GM12878 (cell line): ENCODE measurements at regions not wholly inside any gene's neighbourhood (a gene's known extent, or its start where the extent isn't known, plus 50 kb on each side); places are given as distances from the start of the nearest gene placed in this dataset.

ENCODE experiments used
- ATAC-seq: fragments of 200-7000 bp; cut with Tn5 transposase; 3 replicates; pipeline ENCODE4 v1.9.1; 2020; ENCODE audit warnings: mild to moderate bottlenecking, moderate library complexity
- BruUV-seq: library from RNA; stranded (reverse); fragments of 400-500 nt; replicated peaks from 2 replicates; lab custom pipeline; 2021; lab: Mats Ljungman, UMichigan
- CTCF ChIA-PET: fragments of 300-600 bp; sonication (Branson Sonifier 250); formaldehyde crosslinking; extraction: SDS; loops from one replicate; lab custom pipeline; 2021; ENCODE audit warnings: inconsistent platforms; lab: Yijun Ruan, JAX
- POLR2A ChIA-PET: fragments of 350-600 bp; formaldehyde crosslinking; extraction: SDS; loops from one replicate; lab custom pipeline; 2021; ENCODE audit warnings: inconsistent platforms; lab: Charles Lee
- RAD21 ChIA-PET: fragments of 300-600 bp; sonication (Branson Sonifier 250); formaldehyde crosslinking; loops from one replicate; lab custom pipeline; 2023; ENCODE audit warnings: antibody characterized with exemption; ENCODE audit not compliant: unreplicated experiment; lab: Charles Lee
- SMC1A ChIA-PET: fragments of 300-600 bp; sonication (Branson Sonifier 250); formaldehyde crosslinking; loops from one replicate; lab custom pipeline; 2023; ENCODE audit not compliant: unreplicated experiment, uncharacterized antibody; lab: Charles Lee
- DNase-seq: peaks from one replicate; pipeline ENCODE4 v3.0.0-alpha.2; 2011; ENCODE audit warnings: low read depth, low spot score
- FAIRE-seq: peaks from 3 replicates; lab custom pipeline; 2011; peaks lifted over from hg19 to GRCh38; lab: Jason Lieb, UNC
- H2AFZ ChIP-seq: 2 replicates; pipeline ENCODE4 v1.6.0; 2011; ENCODE audit warnings: low read depth, low read length, control low read depth; ENCODE audit not compliant: control insufficient read depth
- H3K27ac ChIP-seq: 2 replicates; pipeline ENCODE4 v1.5.1; 2011; ENCODE audit warnings: control low read depth; ENCODE audit not compliant: control insufficient read depth, insufficient read depth
- H3K27me3 ChIP-seq, 2 experiments: replicated peaks in 1 of 2; 2 replicates each; pipeline versions ENCODE4 v1.6.0 to v1.6.1; 2011; ENCODE audit warnings: low read length in 1 of 2; ENCODE audit not compliant: control insufficient read depth in 2 of 2, insufficient read depth in 2 of 2
- H3K36me3 ChIP-seq, 2 experiments: 2 replicates each; pipeline ENCODE4 v1.5.1; 2011; ENCODE audit warnings: low read length in 1 of 2; ENCODE audit not compliant: control insufficient read depth in 2 of 2, insufficient read depth in 2 of 2
- H3K4me1 ChIP-seq: 2 replicates; pipeline ENCODE4 v1.6.1; 2011; ENCODE audit warnings: mild to moderate bottlenecking, low read length, moderate library complexity, mixed read lengths; ENCODE audit not compliant: control insufficient read depth, insufficient read depth
- H3K4me2 ChIP-seq: 2 replicates; pipeline ENCODE4 v1.6.0; 2011; ENCODE audit warnings: control low read depth; ENCODE audit not compliant: control insufficient read depth, insufficient read depth
- H3K4me3 ChIP-seq: fragments of 200-600 bp; sonication (generic); 2 replicates; pipeline ENCODE4 v1.5.1; 2016
- H3K79me2 ChIP-seq: 2 replicates; pipeline ENCODE4 v1.6.0; 2011; ENCODE audit warnings: low read length; ENCODE audit not compliant: control insufficient read depth, insufficient read depth
- H3K9ac ChIP-seq: 2 replicates; pipeline ENCODE4 v1.8.0; 2011; ENCODE audit warnings: low read length, control low read depth, mixed read lengths; ENCODE audit not compliant: control insufficient read depth, insufficient read depth
- H3K9me3 ChIP-seq: replicated peaks from 3 replicates; pipeline ENCODE4 v1.5.1; 2011; ENCODE audit warnings: mild to moderate bottlenecking, low read length; ENCODE audit not compliant: control insufficient read depth, insufficient read depth
- H4K20me1 ChIP-seq: 2 replicates; pipeline ENCODE4 v1.6.0; 2011; ENCODE audit not compliant: control insufficient read depth, insufficient read depth
- BACH1 ChIP-seq: fragments of 450-650 bp; IDR thresholded peaks from 2 replicates; pipeline ENCODE4 v1.6.1; 2017; ENCODE audit warnings: mild to moderate bottlenecking, borderline replicate concordance
- CREM ChIP-seq: IDR thresholded peaks from 2 replicates; pipeline ENCODE4 v1.6.1; 2014; ENCODE audit warnings: antibody characterized with exemption, low read depth
- KDM1A ChIP-seq: fragments of 200-600 bp; sonication (generic); IDR thresholded peaks from 2 replicates; pipeline ENCODE4 v1.6.1; 2016; ENCODE audit warnings: borderline replicate concordance
- MYB ChIP-seq: fragments of 150-350 bp; IDR thresholded peaks from 2 replicates; pipeline ENCODE4 v1.6.1; 2014; ENCODE audit warnings: mild to moderate bottlenecking, low read depth, low read length, borderline replicate concordance
- NBN ChIP-seq: fragments of 450-650 bp; IDR thresholded peaks from 2 replicates; pipeline ENCODE4 v1.6.1; 2016
- PKNOX1 ChIP-seq: fragments of 450-650 bp; IDR thresholded peaks from 2 replicates; pipeline ENCODE4 v1.6.1; 2016; ENCODE audit warnings: mild to moderate bottlenecking
- SIN3A ChIP-seq: IDR thresholded peaks from 2 replicates; pipeline ENCODE4 v1.6.1; 2012; ENCODE audit warnings: low read depth, low read length, improper control_type of control experiment
- WGBS: methylation state at CpG from one replicate; pipeline ENCODE4 v1.1.6; 2016; ENCODE audit warnings: low lambda C conversion rate; ENCODE audit not compliant: insufficient replicate concordance, insufficient coverage; ENCODE audit errors: missing lambda C conversion rate; 5-methylcytosine and 5-hydroxymethylcytosine counted together
- in situ Hi-C: fragments of 300-500 bp; cut with MboI; formaldehyde crosslinking; loops from 9 replicates; pipeline ENCODE4 v1.14.3; 2018; ENCODE audit warnings: mixed read lengths
- intact Hi-C: fragments of 100-400 bp; cut with micrococcal nuclease; formaldehyde crosslinking; loops from one replicate; pipeline ENCODE4 v1.14.2; 2022; ENCODE audit not compliant: unreplicated experiment
- TF ChIP-seq, protein P1 (sequence below): fragments of 450-650 bp; IDR thresholded peaks from 2 replicates; pipeline ENCODE4 v1.6.1; 2017; ENCODE audit warnings: mild to moderate bottlenecking
- TF ChIP-seq, protein P2 (sequence below): IDR thresholded peaks from 2 replicates; pipeline ENCODE4 v1.6.1; 2011; ENCODE audit warnings: mild to moderate bottlenecking, low read depth, low read length, moderate library complexity; ENCODE audit not compliant: insufficient replicate concordance

- no peaks in the 10 kb centered on the region for H3K27me3 ChIP-seq
- H3K4me2 ChIP-seq = no peak overlapping the region
- RAD21 ChIA-PET = no interaction called here
- SMC1A ChIA-PET = interaction anchor here (0.6 kb wide), 1 partner anchor 13 kb away, joined by 3 read pairs; no protein-coding TSS in a partner anchor
- POLR2A ChIA-PET = no interaction called here
- no peaks in the 10 kb centered on the region for H3K79me2 ChIP-seq
- CTCF ChIA-PET = interaction anchor here (1.3 kb wide), 1 partner anchor 10 kb away, joined by 5 read pairs; no protein-coding TSS in a partner anchor
- H2AFZ ChIP-seq = no peak overlapping the region
- in situ Hi-C loops = no loop called here
- TF ChIP-seq SIN3A (no peak), KDM1A (no peak), NBN (no peak), CREM (no peak), BACH1 (no peak), PKNOX1 (no peak), MYB (no peak)
- TF ChIP-seq, protein P1, sequence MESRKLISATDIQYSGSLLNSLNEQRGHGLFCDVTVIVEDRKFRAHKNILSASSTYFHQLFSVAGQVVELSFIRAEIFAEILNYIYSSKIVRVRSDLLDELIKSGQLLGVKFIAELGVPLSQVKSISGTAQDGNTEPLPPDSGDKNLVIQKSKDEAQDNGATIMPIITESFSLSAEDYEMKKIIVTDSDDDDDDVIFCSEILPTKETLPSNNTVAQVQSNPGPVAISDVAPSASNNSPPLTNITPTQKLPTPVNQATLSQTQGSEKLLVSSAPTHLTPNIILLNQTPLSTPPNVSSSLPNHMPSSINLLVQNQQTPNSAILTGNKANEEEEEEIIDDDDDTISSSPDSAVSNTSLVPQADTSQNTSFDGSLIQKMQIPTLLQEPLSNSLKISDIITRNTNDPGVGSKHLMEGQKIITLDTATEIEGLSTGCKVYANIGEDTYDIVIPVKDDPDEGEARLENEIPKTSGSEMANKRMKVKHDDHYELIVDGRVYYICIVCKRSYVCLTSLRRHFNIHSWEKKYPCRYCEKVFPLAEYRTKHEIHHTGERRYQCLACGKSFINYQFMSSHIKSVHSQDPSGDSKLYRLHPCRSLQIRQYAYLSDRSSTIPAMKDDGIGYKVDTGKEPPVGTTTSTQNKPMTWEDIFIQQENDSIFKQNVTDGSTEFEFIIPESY = no peak
- TF ChIP-seq, protein P2, sequence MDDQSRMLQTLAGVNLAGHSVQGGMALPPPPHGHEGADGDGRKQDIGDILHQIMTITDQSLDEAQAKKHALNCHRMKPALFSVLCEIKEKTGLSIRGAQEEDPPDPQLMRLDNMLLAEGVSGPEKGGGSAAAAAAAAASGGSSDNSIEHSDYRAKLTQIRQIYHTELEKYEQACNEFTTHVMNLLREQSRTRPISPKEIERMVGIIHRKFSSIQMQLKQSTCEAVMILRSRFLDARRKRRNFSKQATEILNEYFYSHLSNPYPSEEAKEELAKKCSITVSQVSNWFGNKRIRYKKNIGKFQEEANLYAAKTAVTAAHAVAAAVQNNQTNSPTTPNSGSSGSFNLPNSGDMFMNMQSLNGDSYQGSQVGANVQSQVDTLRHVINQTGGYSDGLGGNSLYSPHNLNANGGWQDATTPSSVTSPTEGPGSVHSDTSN = no peak
- H3K4me3 ChIP-seq = no peak overlapping the region
- intact Hi-C loops = no loop called here
- no peaks in the 10 kb centered on the region; the same call in 2 of the 3 replicates for H3K9me3 ChIP-seq
- ATAC-seq = no peak
- H3K27ac ChIP-seq = no peak overlapping the region
- DNase-seq = no peak
- H4K20me1 ChIP-seq = no peaks in the 10 kb centered on the region
- 97% methylated on average over 4 of the region's 4 CpGs for WGBS
- no peak overlapping the region for H3K9ac ChIP-seq
- no TSS peak for BruUV-seq
- FAIRE-seq = no peak
- H3K4me1 ChIP-seq = peaks cover 4% of the 10 kb centered on the region
- no peaks in the 10 kb centered on the region for H3K36me3 ChIP-seq
Measured at GRCh38 chr22:25472382-25472781, 92.1 kb upstream of the GRK3 start.
